ENCODE measurements at regions not wholly inside any gene's neighbourhood (a gene's known extent, or its start where the extent isn't known, plus 50 kb on each side); places are given as distances from the start of the nearest gene placed in this dataset.
"Not testable (repeated sequence)": the region's sequence is repeated elsewhere in the genome, so short reads cannot be mapped to it uniquely, and the experiment has no call there.

DNA sequence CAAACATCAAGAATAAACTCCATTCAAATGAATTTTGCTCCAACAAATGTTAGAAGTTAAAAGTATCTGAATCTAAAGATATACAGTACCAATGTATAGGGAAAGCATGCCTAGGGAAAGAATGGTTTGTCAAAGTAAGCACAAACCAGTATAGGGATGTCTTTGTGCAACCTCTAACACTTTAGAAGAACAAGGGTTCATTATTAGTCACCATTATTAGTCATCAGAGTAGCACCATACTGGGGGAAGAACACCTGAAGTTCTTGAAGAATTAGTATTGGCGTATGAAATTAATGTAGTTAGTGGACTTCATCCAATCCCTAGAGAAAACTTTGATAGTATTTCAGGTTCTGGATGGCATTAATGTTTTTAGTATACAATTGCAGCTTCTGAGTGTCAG lies 943.7 kb downstream of the METTL15 start:
- ChIA-PET CTCF (interaction anchor here (1.2 kb wide), 1 partner anchor 32 kb away, joined by 3 read pairs; no protein-coding TSS in a partner anchor), POLR2A (no interaction called here)
- TF ChIP-seq, protein P1, sequence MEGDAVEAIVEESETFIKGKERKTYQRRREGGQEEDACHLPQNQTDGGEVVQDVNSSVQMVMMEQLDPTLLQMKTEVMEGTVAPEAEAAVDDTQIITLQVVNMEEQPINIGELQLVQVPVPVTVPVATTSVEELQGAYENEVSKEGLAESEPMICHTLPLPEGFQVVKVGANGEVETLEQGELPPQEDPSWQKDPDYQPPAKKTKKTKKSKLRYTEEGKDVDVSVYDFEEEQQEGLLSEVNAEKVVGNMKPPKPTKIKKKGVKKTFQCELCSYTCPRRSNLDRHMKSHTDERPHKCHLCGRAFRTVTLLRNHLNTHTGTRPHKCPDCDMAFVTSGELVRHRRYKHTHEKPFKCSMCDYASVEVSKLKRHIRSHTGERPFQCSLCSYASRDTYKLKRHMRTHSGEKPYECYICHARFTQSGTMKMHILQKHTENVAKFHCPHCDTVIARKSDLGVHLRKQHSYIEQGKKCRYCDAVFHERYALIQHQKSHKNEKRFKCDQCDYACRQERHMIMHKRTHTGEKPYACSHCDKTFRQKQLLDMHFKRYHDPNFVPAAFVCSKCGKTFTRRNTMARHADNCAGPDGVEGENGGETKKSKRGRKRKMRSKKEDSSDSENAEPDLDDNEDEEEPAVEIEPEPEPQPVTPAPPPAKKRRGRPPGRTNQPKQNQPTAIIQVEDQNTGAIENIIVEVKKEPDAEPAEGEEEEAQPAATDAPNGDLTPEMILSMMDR (IDR thresholded peaks at IDR 0.05; ENCODE audit: insufficient read depth, low read depth, low read length), result no peak
- Histone ChIP-seq H3K36me3 (ENCODE audit: control insufficient read depth, insufficient read depth, low read length) (no peaks in the 10 kb centered on the region), H3K27me3 (ENCODE audit: control insufficient read depth, insufficient read depth, low read length) (no peaks in the 10 kb centered on the region), H3K4me3 (ENCODE audit: low read depth, low read length) (no peak overlapping the region)
- no peak for DNase-seq (ENCODE audit: low read depth)

DNA sequence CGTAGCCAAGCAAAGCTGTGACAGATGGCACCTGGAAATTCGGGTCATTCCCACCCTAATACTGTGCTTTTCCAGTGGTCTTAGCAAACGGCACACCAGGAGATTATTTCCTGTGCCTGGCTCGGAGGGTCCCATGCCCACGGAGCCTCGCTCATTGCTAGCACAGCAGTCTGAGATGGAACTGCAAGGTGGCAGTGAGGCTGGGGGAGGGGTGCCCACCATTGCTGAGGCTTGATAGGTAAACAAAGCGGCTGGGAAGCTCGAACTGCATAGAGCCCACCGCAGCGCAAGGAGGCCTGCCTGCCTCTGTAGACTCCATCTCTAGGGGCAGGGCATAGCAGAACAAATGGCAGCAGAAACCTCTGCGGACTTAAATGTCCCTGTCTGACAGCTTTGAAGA lies 942.8 kb downstream of the METTL15 start:
- H3K4me3 ChIP-seq (ENCODE audit: low read depth, low read length); DNase-seq (ENCODE audit: low read depth); POLR2A ChIA-PET; H3K27me3 ChIP-seq (ENCODE audit: control insufficient read depth, insufficient read depth, low read length); H3K36me3 ChIP-seq (ENCODE audit: control insufficient read depth, insufficient read depth, low read length): not testable (repeated sequence)
- CTCF ChIA-PET, result interaction anchor here (0.8 kb wide), 1 partner anchor 9 kb away, joined by 3 read pairs; no protein-coding TSS in a partner anchor

DNA sequence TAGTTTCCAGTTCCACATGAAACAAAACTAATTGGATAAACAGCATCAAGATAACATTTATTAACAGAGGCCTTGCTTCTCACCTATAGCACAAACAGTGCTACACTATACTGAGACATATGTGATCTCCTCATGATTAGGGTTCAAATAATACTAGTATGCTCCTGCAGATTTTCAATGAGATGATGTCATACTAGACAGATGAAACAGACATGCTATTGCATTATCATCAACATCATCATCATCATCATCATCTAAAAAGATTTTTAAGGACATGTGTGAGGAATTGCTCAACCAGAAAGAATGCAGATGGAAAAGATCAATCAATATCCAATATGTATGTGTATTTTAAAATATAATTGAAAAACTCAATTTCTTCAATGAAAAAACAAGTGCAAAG lies 932.3 kb downstream of the METTL15 start:
- no peak for DNase-seq (ENCODE audit: low read depth)
- POLR2A ChIA-PET, result no interaction called here
- Histone ChIP-seq H3K4me3 (ENCODE audit: low read depth, low read length) (no peak overlapping the region), H3K36me3 (ENCODE audit: control insufficient read depth, insufficient read depth, low read length) (no peaks in the 10 kb centered on the region), H3K27me3 (ENCODE audit: control insufficient read depth, insufficient read depth, low read length) (no peaks in the 10 kb centered on the region)
- CTCF ChIA-PET, result no interaction called here
- TF ChIP-seq, protein P1 (IDR thresholded peaks at IDR 0.05; ENCODE audit: insufficient read depth, low read depth, low read length), result no peak

DNA sequence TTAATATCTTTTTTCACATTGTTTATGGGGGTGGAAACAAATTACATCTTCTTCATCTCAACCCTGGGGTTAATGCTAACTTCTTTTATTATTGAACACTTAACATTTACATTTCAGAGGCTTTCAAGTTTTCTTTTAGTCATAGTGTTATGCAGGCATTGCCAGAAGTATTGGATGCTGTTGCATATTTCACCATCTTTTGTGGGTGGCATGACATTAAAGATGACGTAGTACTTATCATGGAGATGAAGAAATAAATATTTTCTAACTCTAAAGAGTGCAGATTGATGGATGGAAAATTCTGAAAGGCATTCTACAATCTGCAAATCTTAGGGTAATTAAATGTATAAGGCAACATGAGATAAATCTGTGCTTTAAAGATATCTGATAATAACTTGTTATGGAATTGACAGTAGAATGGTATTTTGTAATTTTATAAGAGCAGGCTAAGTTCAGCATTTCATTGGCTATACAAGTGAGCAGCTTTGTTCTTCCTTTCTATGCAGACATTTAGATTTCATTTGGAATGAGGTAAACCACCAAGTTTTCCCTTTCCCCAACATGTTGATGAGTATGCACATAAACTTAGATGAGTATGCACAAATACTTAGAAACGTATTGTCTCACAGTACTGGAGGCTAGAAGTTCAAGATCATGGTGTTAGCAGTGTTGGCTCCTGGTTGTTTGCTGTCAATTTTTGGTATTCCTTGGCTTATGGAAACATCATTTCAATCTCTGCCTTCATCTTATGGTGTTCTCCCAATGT lies 924.4 kb downstream of the METTL15 start:
- Histone ChIP-seq H3K36me3 (ENCODE audit: control insufficient read depth, insufficient read depth, low read length) (no peaks in the 10 kb centered on the region), H3K4me3 (ENCODE audit: low read depth, low read length) (no peak overlapping the region), H3K27me3 (ENCODE audit: control insufficient read depth, insufficient read depth, low read length) (no peaks in the 10 kb centered on the region)
- ChIA-PET POLR2A (no interaction called here), CTCF (no interaction called here)
- TF ChIP-seq, protein P1 (IDR thresholded peaks at IDR 0.05; ENCODE audit: insufficient read depth, low read depth, low read length), result no peak
- no peak for DNase-seq (ENCODE audit: low read depth)

DNA sequence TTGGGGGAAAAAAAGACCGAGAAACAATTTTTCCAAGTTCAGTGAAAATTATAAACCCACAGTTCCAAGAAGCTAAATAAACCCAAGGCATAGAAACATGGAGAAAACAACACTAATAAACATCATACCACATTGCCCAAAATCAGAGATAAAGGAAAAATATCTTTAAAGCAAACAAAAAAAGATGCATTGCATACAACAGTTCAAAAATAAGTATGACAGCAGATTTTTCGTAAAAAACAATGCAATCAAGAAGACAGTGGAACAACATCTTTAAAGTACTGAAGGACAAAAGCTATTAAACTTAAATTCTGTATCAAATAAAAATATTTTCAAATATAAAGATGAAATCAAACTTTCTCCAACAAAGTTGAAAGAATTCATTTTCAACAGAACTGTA lies 921.3 kb downstream of the METTL15 start:
- no peak for DNase-seq (ENCODE audit: low read depth)
- H3K36me3 ChIP-seq (ENCODE audit: control insufficient read depth, insufficient read depth, low read length), result no peaks in the 10 kb centered on the region
- TF ChIP-seq, protein P1 (IDR thresholded peaks at IDR 0.05; ENCODE audit: insufficient read depth, low read depth, low read length), result no peak
- H3K27me3 ChIP-seq (ENCODE audit: control insufficient read depth, insufficient read depth, low read length), result no peaks in the 10 kb centered on the region
- POLR2A ChIA-PET, result no interaction called here
- H3K4me3 ChIP-seq (ENCODE audit: low read depth, low read length), result no peak overlapping the region
- CTCF ChIA-PET, result no interaction called here

DNA sequence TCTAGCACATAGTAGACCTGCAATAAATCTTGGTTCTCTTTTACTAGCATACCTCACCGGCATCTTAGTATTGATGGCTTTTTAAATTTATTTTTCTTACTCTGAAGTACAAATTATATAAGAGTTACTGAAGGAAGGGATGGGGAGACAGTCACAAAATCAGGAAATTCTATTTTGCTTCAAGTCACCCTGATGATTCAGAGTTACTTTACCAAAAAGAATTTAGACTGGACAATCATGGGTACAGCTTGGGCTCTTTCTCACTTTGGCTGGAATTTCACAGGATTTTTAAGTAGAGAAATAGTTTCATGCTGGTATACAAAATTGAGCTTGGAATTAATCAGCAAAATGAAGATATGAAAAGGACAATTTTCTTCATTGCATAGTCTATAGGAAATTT lies 919.2 kb downstream of the METTL15 start:
- Histone ChIP-seq H3K36me3 (ENCODE audit: control insufficient read depth, insufficient read depth, low read length) (no peaks in the 10 kb centered on the region), H3K27me3 (ENCODE audit: control insufficient read depth, insufficient read depth, low read length) (no peaks in the 10 kb centered on the region), H3K4me3 (ENCODE audit: low read depth, low read length) (no peak overlapping the region)
- ChIA-PET POLR2A (no interaction called here), CTCF (no interaction called here)
- TF ChIP-seq, protein P1 (IDR thresholded peaks at IDR 0.05; ENCODE audit: insufficient read depth, low read depth, low read length), result no peak
- DNase-seq (ENCODE audit: low read depth), result no peak
